ENCODE measurements at regions not wholly inside any gene's neighbourhood (a gene's known extent, or its start where the extent isn't known, plus 50 kb on each side); places are given as distances from the start of the nearest gene placed in this dataset.

DNA sequence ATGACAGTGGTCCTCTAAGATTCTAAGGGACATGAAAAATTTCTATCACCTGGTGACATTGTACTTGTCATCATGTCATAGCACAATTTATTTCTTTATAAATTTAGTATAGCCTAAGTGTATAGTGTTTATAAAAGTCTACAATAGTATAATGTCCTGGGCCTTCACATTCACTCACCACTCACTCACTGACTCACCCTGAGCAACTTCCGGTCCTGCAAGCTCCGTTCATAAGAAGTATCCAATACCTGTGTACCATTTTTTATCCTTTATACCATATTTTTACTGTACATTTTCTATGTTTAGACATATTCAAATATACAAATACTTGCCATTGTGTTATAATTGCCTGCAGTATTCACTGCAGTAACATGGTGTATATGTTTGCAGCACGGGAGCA lies 72.8 kb upstream of the DSEL start:
- H3K4me1 ChIP-seq (ENCODE audit: control insufficient read depth, insufficient read depth, low read length) = no peaks in the 10 kb centered on the region
- no peaks in the 10 kb centered on the region for H3K9me3 ChIP-seq (ENCODE audit: control insufficient read depth, low read length)
- DNase-seq (no peak), ATAC-seq (no peak)
- H3K27ac ChIP-seq (ENCODE audit: low read length) = no peak overlapping the region
- 91% methylated on average over 3 of the region's 3 CpGs for WGBS
- intact Hi-C loops (cut with DNase I) = no loop called here
- H3K27me3 ChIP-seq (ENCODE audit: control insufficient read depth, insufficient read depth) = no peaks in the 10 kb centered on the region
- no peak overlapping the region for H3K4me3 ChIP-seq (ENCODE audit: low read length)

DNA sequence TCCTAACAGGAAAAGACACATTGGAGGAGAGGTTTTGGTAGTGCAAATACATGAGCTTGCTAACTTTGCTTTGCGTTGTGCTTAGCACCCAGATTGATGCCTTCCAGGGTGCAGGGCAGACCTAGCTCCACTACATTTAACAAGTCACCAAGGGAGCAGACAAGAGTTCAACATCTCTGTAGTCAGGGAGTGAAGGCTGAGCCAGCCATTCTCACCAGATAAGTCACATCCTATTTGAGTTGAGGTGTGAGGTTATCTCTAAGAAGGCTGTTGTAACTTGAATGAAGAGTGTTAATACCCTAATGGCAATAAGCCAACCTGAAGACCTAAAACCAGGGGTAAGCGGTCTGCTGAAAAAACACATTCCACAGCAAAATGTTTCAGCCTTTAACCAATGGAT lies 69.6 kb upstream of the DSEL start:
- DNase-seq (no peak), ATAC-seq (no peak)
- intact Hi-C loops (cut with DNase I) = no loop called here
- Histone ChIP-seq H3K27ac (ENCODE audit: low read length) (no peak overlapping the region), H3K4me1 (ENCODE audit: control insufficient read depth, insufficient read depth, low read length) (no peaks in the 10 kb centered on the region), H3K4me3 (ENCODE audit: low read length) (no peak overlapping the region), H3K27me3 (ENCODE audit: control insufficient read depth, insufficient read depth) (no peaks in the 10 kb centered on the region), H3K9me3 (ENCODE audit: control insufficient read depth, low read length) (no peaks in the 10 kb centered on the region)
- WGBS = 69% methylated on average over 2 of the region's 2 CpGs

DNA sequence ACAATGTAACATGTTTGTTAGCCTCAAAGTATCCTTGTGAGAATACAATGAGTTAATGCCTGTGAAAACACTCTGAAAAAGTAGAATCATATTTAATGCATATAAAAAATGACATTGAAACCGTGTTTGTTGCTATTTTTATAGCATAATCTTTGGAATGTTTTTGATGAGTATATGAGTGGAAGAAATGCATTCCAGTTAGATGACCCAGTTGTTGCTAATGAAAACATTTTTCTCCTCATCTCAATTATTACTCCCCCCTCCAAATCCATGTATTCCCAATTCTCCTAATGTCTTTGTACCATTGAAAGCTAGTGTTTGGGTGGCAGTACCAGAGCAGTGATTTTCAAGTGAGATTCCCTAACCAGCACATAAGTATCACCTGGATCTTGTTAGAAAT lies 67.1 kb upstream of the DSEL start:
- no peaks in the 10 kb centered on the region for H3K4me1 ChIP-seq (ENCODE audit: control insufficient read depth, insufficient read depth, low read length)
- intact Hi-C loops (cut with DNase I) = no loop called here
- ATAC-seq (no peak), DNase-seq (no peak)
- H3K9me3 ChIP-seq (ENCODE audit: control insufficient read depth, low read length) = no peaks in the 10 kb centered on the region
- H3K27ac ChIP-seq (ENCODE audit: low read length) = no peak overlapping the region
- no peak overlapping the region for H3K4me3 ChIP-seq (ENCODE audit: low read length)
- WGBS = 22% methylated on average over 1 of the region's 1 CpG
- no peaks in the 10 kb centered on the region for H3K27me3 ChIP-seq (ENCODE audit: control insufficient read depth, insufficient read depth)

DNA sequence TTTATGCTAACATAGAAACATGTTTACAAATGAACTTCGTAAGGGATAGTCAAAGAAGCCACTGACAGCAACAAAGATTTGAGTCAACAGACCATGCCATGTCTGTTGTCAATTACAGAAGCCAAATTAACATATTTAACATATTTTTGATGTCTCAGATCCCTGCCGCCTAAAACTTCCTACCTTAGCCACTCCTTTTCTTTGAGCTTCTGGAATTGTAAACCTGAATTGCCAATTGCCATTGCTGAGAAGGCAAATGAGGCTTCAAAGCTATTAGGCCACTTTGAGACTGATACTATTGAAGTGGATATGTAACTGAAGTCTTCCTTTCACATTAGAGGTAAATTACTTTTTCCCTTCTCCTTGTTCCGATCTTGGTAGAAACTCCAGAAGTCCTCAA lies 66.0 kb upstream of the DSEL start:
- intact Hi-C loops (cut with DNase I) = no loop called here
- DNase-seq (no peak), ATAC-seq (no peak)
- H3K27ac ChIP-seq (ENCODE audit: low read length) = no peak overlapping the region
- no peaks in the 10 kb centered on the region for H3K4me1 ChIP-seq (ENCODE audit: control insufficient read depth, insufficient read depth, low read length)
- H3K4me3 ChIP-seq (ENCODE audit: low read length) = no peak overlapping the region
- H3K9me3 ChIP-seq (ENCODE audit: control insufficient read depth, low read length) = no peaks in the 10 kb centered on the region
- 54% methylated on average over 3 of the region's 3 CpGs for WGBS
- no peaks in the 10 kb centered on the region for H3K27me3 ChIP-seq (ENCODE audit: control insufficient read depth, insufficient read depth)

DNA sequence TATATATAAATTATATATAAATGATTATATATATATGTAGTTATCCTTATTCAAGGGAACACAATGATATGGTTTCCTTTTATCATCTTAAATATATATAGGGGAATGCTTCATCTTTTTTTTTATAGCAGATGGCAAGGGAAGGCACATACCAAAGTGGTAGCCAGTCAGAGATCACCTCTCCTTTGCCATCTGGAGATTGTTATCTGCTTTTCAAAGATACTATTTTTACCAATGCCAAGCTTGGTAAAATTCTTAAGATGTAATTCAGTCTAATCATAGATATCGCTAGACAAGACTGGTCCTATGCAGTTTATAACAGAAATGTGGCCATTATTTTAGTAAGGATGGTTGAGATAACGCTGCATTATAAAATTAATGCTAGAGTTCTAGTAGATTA lies 64.7 kb upstream of the DSEL start:
- Histone ChIP-seq H3K4me1 (ENCODE audit: control insufficient read depth, insufficient read depth, low read length) (no peaks in the 10 kb centered on the region), H3K27ac (ENCODE audit: low read length) (no peak overlapping the region), H3K27me3 (ENCODE audit: control insufficient read depth, insufficient read depth) (no peaks in the 10 kb centered on the region), H3K9me3 (ENCODE audit: control insufficient read depth, low read length) (no peaks in the 10 kb centered on the region), H3K4me3 (ENCODE audit: low read length) (no peak overlapping the region)
- intact Hi-C loops (cut with DNase I) = no loop called here
- WGBS = 89% methylated on average over 2 of the region's 2 CpGs
- ATAC-seq = no peak
- no peak for DNase-seq

DNA sequence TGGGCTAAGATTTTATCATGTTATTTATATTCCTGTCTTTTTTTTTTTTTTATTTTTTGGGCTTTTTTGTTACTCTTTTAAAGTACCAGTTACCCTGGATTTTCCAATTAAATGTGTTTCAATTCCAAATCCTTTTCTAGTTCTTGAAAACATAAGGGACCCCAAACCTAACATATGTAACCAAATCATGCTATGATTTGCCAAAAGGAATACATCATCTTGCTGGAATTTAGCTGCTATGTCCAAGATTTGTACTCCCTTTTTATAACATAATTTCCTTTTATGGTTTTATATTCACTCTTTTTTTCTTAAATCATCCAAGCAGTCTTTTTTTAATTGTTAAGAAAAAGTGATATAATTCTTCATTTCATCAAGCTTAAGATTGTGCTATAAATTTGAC lies 60.9 kb upstream of the DSEL start:
- intact Hi-C loops (cut with DNase I) = no loop called here
- ATAC-seq = no peak

DNA sequence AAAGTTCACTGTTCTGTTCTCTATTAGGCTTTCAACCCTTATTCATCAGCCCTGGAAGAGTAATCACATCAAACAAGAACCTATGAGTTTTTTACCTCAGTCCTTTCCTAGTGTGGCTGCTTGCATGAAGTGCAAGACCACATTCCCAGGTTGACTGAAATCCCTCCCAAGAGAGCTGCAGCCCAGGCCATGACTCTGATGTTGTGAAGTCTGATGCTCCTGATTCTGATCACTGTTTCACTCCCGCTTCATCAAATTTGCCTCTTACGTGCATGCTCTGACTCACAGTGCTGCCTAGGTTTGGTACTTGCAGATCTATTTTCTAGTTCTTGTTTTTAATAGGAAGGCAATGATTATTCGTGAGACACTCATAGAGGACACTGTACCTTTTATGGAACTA lies 58.2 kb upstream of the DSEL start:
- no peak for DNase-seq
- ATAC-seq = no peak
- 89% methylated on average over 3 of the region's 3 CpGs for WGBS
- intact Hi-C loops (cut with DNase I) = no loop called here
- Histone ChIP-seq H3K4me1 (ENCODE audit: control insufficient read depth, insufficient read depth, low read length) (no peaks in the 10 kb centered on the region), H3K9me3 (ENCODE audit: control insufficient read depth, low read length) (no peaks in the 10 kb centered on the region), H3K4me3 (ENCODE audit: low read length) (no peak overlapping the region), H3K27ac (ENCODE audit: low read length) (no peak overlapping the region), H3K27me3 (ENCODE audit: control insufficient read depth, insufficient read depth) (no peaks in the 10 kb centered on the region)

More for the DNA sequence above, 60.9 kb upstream of the DSEL start:
- no peak for DNase-seq
- Histone ChIP-seq H3K9me3 (ENCODE audit: control insufficient read depth, low read length) (no peaks in the 10 kb centered on the region), H3K4me1 (ENCODE audit: control insufficient read depth, insufficient read depth, low read length) (no peaks in the 10 kb centered on the region), H3K4me3 (ENCODE audit: low read length) (no peak overlapping the region), H3K27ac (ENCODE audit: low read length) (no peak overlapping the region), H3K27me3 (ENCODE audit: control insufficient read depth, insufficient read depth) (no peaks in the 10 kb centered on the region)

DNA sequence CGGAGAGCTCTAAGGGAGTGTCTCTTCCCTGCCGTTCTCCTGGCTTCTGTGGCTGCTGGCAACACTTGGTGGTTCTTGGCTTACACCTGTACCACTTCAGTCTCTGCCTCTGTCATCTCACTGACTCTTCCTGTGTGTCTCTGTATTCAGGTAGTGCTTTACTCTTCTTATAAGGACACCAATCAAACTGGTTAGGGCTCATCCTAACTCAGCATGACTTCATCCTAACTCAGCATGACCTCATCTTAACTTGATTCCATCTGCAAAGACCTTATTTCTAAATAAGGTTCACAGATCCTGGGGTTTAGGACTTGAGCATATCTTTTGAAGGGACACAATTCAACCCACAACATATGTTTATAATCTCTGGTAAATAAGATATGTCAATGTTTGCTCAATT lies 51.6 kb upstream of the DSEL start:
- no peak overlapping the region for H3K4me3 ChIP-seq (ENCODE audit: low read length)
- ATAC-seq = no peak
- intact Hi-C loops (cut with DNase I) = no loop called here
- DNase-seq = no peak
- no peaks in the 10 kb centered on the region for H3K27me3 ChIP-seq (ENCODE audit: control insufficient read depth, insufficient read depth)
- 78% methylated on average over 2 of the region's 2 CpGs for WGBS
- H3K27ac ChIP-seq (ENCODE audit: low read length) = no peak overlapping the region
- no peaks in the 10 kb centered on the region for H3K9me3 ChIP-seq (ENCODE audit: control insufficient read depth, low read length)
- no peaks in the 10 kb centered on the region for H3K4me1 ChIP-seq (ENCODE audit: control insufficient read depth, insufficient read depth, low read length)
